Endodermal cell (in vitro differentiated cells): ENCODE measurements at regions not wholly inside any gene's neighbourhood (a gene's known extent, or its start where the extent isn't known, plus 50 kb on each side); places are given as distances from the start of the nearest gene placed in this dataset.
"Not testable (repeated sequence)": the region's sequence is repeated elsewhere in the genome, so short reads cannot be mapped to it uniquely, and the experiment has no call there.

ENCODE experiments used
- DNase-seq: peaks from one replicate; pipeline ENCODE4 v3.0.0-alpha.2; 2017
- H3K27ac ChIP-seq: 2 replicates; pipeline ENCODE4 v1.5.1; 2013; ENCODE audit warnings: mild to moderate bottlenecking, low read depth, low read length, moderate library complexity
- H3K27me3 ChIP-seq: 2 replicates; pipeline ENCODE4 v1.6.1; 2013; ENCODE audit warnings: mild to moderate bottlenecking, low read length, moderate library complexity; ENCODE audit not compliant: insufficient read depth, control insufficient read depth, poor library complexity, severe bottlenecking
- H3K36me3 ChIP-seq: 2 replicates; pipeline ENCODE4 v1.7.0; 2013; ENCODE audit warnings: mild to moderate bottlenecking, low read length, moderate library complexity; ENCODE audit not compliant: control insufficient read depth, insufficient read depth
- H3K4me1 ChIP-seq: one replicate; pipeline ENCODE4 v1.7.0; 2013; ENCODE audit warnings: low read length; ENCODE audit not compliant: control insufficient read depth, insufficient read depth
- H3K4me3 ChIP-seq: 2 replicates; pipeline ENCODE4 v1.5.1; 2013; ENCODE audit warnings: mild to moderate bottlenecking, low read length, moderate library complexity
- H3K9ac ChIP-seq: 2 replicates; pipeline ENCODE4 v1.6.1; 2013; ENCODE audit warnings: mild to moderate bottlenecking, low read length, moderate library complexity; ENCODE audit not compliant: poor library complexity, severe bottlenecking; ENCODE audit errors: extremely low read depth
- H3K9me3 ChIP-seq: 2 replicates; pipeline ENCODE4 v1.6.1; 2013; ENCODE audit warnings: mild to moderate bottlenecking, low read length, moderate library complexity; ENCODE audit not compliant: control insufficient read depth
- H3K27ac Mint-ChIP-seq: 2 replicates; pipeline ENCODE4 v1.8.0; 2020; ENCODE audit warnings: mixed read lengths
- H3K27me3 Mint-ChIP-seq: 2 replicates; pipeline ENCODE4 v1.8.0; 2021; ENCODE audit warnings: mild to moderate bottlenecking, mixed read lengths; ENCODE audit not compliant: insufficient read depth
- H3K36me3 Mint-ChIP-seq: 2 replicates; pipeline ENCODE4 v1.8.0; 2020; ENCODE audit warnings: low read depth, mixed read lengths
- H3K4me1 Mint-ChIP-seq: 2 replicates; pipeline ENCODE4 v1.8.0; 2020; ENCODE audit warnings: mixed read lengths
- H3K4me3 Mint-ChIP-seq: 2 replicates; pipeline ENCODE4 v1.8.0; 2020; ENCODE audit warnings: mild to moderate bottlenecking, moderate library complexity, mixed read lengths
- H3K9me3 Mint-ChIP-seq: 2 replicates; pipeline ENCODE4 v1.8.0; 2020; ENCODE audit warnings: mild to moderate bottlenecking, mixed read lengths
- CTCF ChIP-seq: fragments of 200-600 bp; sonication (generic); conservative IDR thresholded peaks from 2 replicates; pipeline ENCODE4 v1.5.0; 2021; ENCODE audit warnings: antibody characterized with exemption, mild to moderate bottlenecking
- WGBS, 2 experiments: methylation state at CpG; one replicate each; pipeline versions ENCODE4 v1.1.5 to v1.1.7; 2013; ENCODE audit warnings: missing lambda C conversion rate in 2 of 2, mixed read lengths in 1 of 2; ENCODE audit not compliant: insufficient coverage in 1 of 2, insufficient read length in 1 of 2; 5-methylcytosine and 5-hydroxymethylcytosine counted together

- Histone ChIP-seq H3K27ac (no peak overlapping the region), H3K4me1 (peaks cover 8% of the 10 kb centered on the region), H3K4me3 (no peak overlapping the region), H3K9ac (no peak overlapping the region), H3K27me3 (no peaks in the 10 kb centered on the region), H3K9me3 (no peaks in the 10 kb centered on the region), H3K36me3 (no peaks in the 10 kb centered on the region)
- Mint-ChIP-seq H3K4me1 (no peaks in the 10 kb centered on the region), H3K27me3 (no peaks in the 10 kb centered on the region), H3K36me3 (no peaks in the 10 kb centered on the region), H3K27ac (no peak overlapping the region), H3K9me3 (no peaks in the 10 kb centered on the region), H3K4me3 (no peak overlapping the region)
- 93 to 100% methylated on average over 2 to 4 of the region's 4 CpGs for WGBS, 2 experiments
- DNase-seq = no peak
- no peak for TF ChIP-seq CTCF
Observed at GRCh38 chr2:84057917-84058560, 401.0 kb downstream of the SUCLG1 start.

- H3K36me3 Mint-ChIP-seq = no peaks in the 10 kb centered on the region
- no peak for TF ChIP-seq CTCF
- H3K4me1 Mint-ChIP-seq = peaks cover 7% of the 10 kb centered on the region
- 20 to 90% methylated on average over 1 of the region's 1 CpG for WGBS, 2 experiments
- H3K4me3 ChIP-seq = no peak overlapping the region
- H3K4me1 ChIP-seq = peaks cover 8% of the 10 kb centered on the region
- DNase-seq = no peak
- no peaks in the 10 kb centered on the region for H3K9me3 ChIP-seq
- no peak overlapping the region for H3K4me3 Mint-ChIP-seq
- H3K27ac ChIP-seq = no peak overlapping the region
- no peak overlapping the region for H3K9ac ChIP-seq
- no peaks in the 10 kb centered on the region for H3K9me3 Mint-ChIP-seq
- H3K27me3 Mint-ChIP-seq = no peaks in the 10 kb centered on the region
- no peak overlapping the region for H3K27ac Mint-ChIP-seq
- H3K36me3 ChIP-seq = no peaks in the 10 kb centered on the region
- H3K27me3 ChIP-seq = no peaks in the 10 kb centered on the region
Observed at GRCh38 chr2:84055816-84056215, 403.3 kb downstream of the SUCLG1 start.

- H3K36me3 Mint-ChIP-seq, H3K4me3 ChIP-seq, H3K27ac Mint-ChIP-seq, H3K27me3 ChIP-seq, H3K36me3 ChIP-seq, H3K4me1 ChIP-seq, H3K4me1 Mint-ChIP-seq, H3K27ac ChIP-seq, H3K27me3 Mint-ChIP-seq, H3K9me3 Mint-ChIP-seq, H3K9ac ChIP-seq, DNase-seq, H3K4me3 Mint-ChIP-seq, H3K9me3 ChIP-seq: not testable (repeated sequence)
- WGBS, 2 experiments = 100% methylated on average over 1 of the region's 1 CpG; no CpG with 5 or more reads in 1 of the 2 experiments
Observed at GRCh38 chr2:84054577-84054976, 404.5 kb downstream of the SUCLG1 start.

- no peak overlapping the region for H3K27ac ChIP-seq
- Mint-ChIP-seq H3K9me3 (no peaks in the 10 kb centered on the region), H3K4me3 (no peak overlapping the region), H3K36me3 (no peaks in the 10 kb centered on the region), H3K4me1 (peaks cover 7% of the 10 kb centered on the region), H3K27ac (no peak overlapping the region), H3K27me3 (no peaks in the 10 kb centered on the region)
- no peaks in the 10 kb centered on the region for H3K9me3 ChIP-seq
- no peak for DNase-seq
- no peak for TF ChIP-seq CTCF
- peaks cover 7% of the 10 kb centered on the region for H3K4me1 ChIP-seq
- no peak overlapping the region for H3K4me3 ChIP-seq
- H3K36me3 ChIP-seq = no peaks in the 10 kb centered on the region
- no peaks in the 10 kb centered on the region for H3K27me3 ChIP-seq
- 50 to 68% methylated on average over 1 to 2 of the region's 2 CpGs for WGBS, 2 experiments
- H3K9ac ChIP-seq = no peak overlapping the region
Observed at GRCh38 chr2:84052913-84053312, 406.2 kb downstream of the SUCLG1 start.
